GM10248 (cell line): ENCODE measurements at regions not wholly inside any gene's neighbourhood (a gene's known extent, or its start where the extent isn't known, plus 50 kb on each side); places are given as distances from the start of the nearest gene placed in this dataset.

Source experiments
- CTCF ChIA-PET: fragments of 300-600 bp; sonication (Branson Sonifier 250); formaldehyde crosslinking; extraction: SDS; loops from one replicate; lab custom pipeline; 2021; ENCODE audit warnings: antibody characterized with exemption; lab: Yijun Ruan, JAX
- POLR2A ChIA-PET: fragments of 350-650 bp; sonication (Branson Sonifier 250); formaldehyde crosslinking; extraction: SDS; loops from one replicate; lab custom pipeline; 2020; ENCODE audit warnings: antibody characterized with exemption; lab: Yijun Ruan, JAX
- DNase-seq: peaks from one replicate; pipeline ENCODE4 v3.0.0; 2012; ENCODE audit errors: extremely low spot score
- CTCF ChIP-seq: IDR thresholded peaks from 2 replicates; pipeline ENCODE4 v1.5.1; 2012; ENCODE audit warnings: mild to moderate bottlenecking, low read depth; ENCODE audit errors: extremely low read depth, missing control alignments, control extremely low read depth

- ChIA-PET CTCF (interaction anchor here (1.5 kb wide), 1 partner anchor 14 kb away, joined by 4 read pairs; no protein-coding TSS in a partner anchor), POLR2A (no interaction called here)
- TF ChIP-seq CTCF: no peak
- DNase-seq: no peak
Measured at GRCh38 chr9:115951977-115952376, 201.6 kb upstream of the PAPPA start.

- DNase-seq: no peak
- POLR2A ChIA-PET: no interaction called here
- no peak for TF ChIP-seq CTCF
- CTCF ChIA-PET: interaction anchor here (1.4 to 1.5 kb wide), 2 partner anchors 11 to 13 kb away, joined by 4 read pairs; no protein-coding TSS in a partner anchor
Measured at GRCh38 chr9:115952430-115953292, 200.9 kb upstream of the PAPPA start.

GRCh38 chr9:115956371-115956770 is 197.2 kb upstream of the PAPPA start:
- ChIA-PET POLR2A (no interaction called here), CTCF (interaction anchor here (1.4 kb wide), 1 partner anchor 11 kb away, joined by 4 read pairs; no protein-coding TSS in a partner anchor)
- no peak for DNase-seq
- no peak for TF ChIP-seq CTCF

GRCh38 chr9:115957585-115957984 is 196.0 kb upstream of the PAPPA start:
- ChIA-PET POLR2A (no interaction called here), CTCF (no interaction called here)
- no peak for DNase-seq
- no peak for TF ChIP-seq CTCF

GRCh38 chr9:115964710-115965347 is 188.8 kb upstream of the PAPPA start:
- no peak for TF ChIP-seq CTCF
- no peak for DNase-seq
- ChIA-PET CTCF (interaction anchor here (1.1 to 1.4 kb wide), 2 partner anchors 13 to 14 kb away, joined by 3 to 4 read pairs; no protein-coding TSS in a partner anchor), POLR2A (no interaction called here)

GRCh38 chr9:115966660-115967059 is 186.9 kb upstream of the PAPPA start:
- POLR2A ChIA-PET: no interaction called here
- no peak for DNase-seq
- CTCF ChIA-PET: interaction anchor here (0.6 to 1.2 kb wide), 2 partner anchors 9 to 10 kb away, joined by 3 to 4 read pairs; no protein-coding TSS in a partner anchor
- no peak for TF ChIP-seq CTCF
